ENCODE measurements at regions not wholly inside any gene's neighbourhood (a gene's known extent, or its start where the extent isn't known, plus 50 kb on each side); places are given as distances from the start of the nearest gene placed in this dataset.

GRCh38 chr11:129593098-129593497 lies 217.4 kb downstream of the BARX2 start:
- H3K79me2 ChIP-seq (ENCODE audit: control insufficient read depth, insufficient read depth, low read length): no peaks in the 10 kb centered on the region
- CTCF ChIA-PET: no interaction called here
- H3K27ac ChIP-seq (ENCODE audit: insufficient read depth, low read depth, low read length): no peak overlapping the region
- no peak overlapping the region for H3K4me2 ChIP-seq (ENCODE audit: insufficient read depth, low read length)
- no peaks in the 10 kb centered on the region for H3K36me3 ChIP-seq (ENCODE audit: control insufficient read depth in 2 of 2, extremely low read depth in 1 of 2, insufficient read depth in 2 of 2, low read length in 2 of 2)
- DNase-seq (ENCODE audit: low read depth, low spot score): no peak
- POLR2A ChIA-PET: no interaction called here
- H3K9me1 ChIP-seq (replicated peaks; ENCODE audit: control insufficient read depth, extremely low read depth, insufficient read depth, low read length): no peaks in the 10 kb centered on the region
- no peaks in the 10 kb centered on the region for H4K20me1 ChIP-seq (replicated peaks; ENCODE audit: control insufficient read depth, extremely low read depth, insufficient read depth, low read length)
- no peaks in the 10 kb centered on the region for H3K4me1 ChIP-seq (ENCODE audit: control insufficient read depth, extremely low read depth, insufficient read depth, low read length)
- TF ChIP-seq, protein P1, sequence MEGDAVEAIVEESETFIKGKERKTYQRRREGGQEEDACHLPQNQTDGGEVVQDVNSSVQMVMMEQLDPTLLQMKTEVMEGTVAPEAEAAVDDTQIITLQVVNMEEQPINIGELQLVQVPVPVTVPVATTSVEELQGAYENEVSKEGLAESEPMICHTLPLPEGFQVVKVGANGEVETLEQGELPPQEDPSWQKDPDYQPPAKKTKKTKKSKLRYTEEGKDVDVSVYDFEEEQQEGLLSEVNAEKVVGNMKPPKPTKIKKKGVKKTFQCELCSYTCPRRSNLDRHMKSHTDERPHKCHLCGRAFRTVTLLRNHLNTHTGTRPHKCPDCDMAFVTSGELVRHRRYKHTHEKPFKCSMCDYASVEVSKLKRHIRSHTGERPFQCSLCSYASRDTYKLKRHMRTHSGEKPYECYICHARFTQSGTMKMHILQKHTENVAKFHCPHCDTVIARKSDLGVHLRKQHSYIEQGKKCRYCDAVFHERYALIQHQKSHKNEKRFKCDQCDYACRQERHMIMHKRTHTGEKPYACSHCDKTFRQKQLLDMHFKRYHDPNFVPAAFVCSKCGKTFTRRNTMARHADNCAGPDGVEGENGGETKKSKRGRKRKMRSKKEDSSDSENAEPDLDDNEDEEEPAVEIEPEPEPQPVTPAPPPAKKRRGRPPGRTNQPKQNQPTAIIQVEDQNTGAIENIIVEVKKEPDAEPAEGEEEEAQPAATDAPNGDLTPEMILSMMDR (IDR thresholded peaks at IDR 0.05; ENCODE audit: extremely low read depth in 1 of 2, insufficient read depth in 1 of 2, low read depth in 1 of 2, low read length in 2 of 2): no peak
- no peak for TF ChIP-seq FOS (IDR thresholded peaks at IDR 0.05; ENCODE audit: borderline replicate concordance, insufficient read depth, low read length)
- TF ChIP-seq EZH2 (IDR thresholded peaks at IDR 0.05; ENCODE audit: borderline replicate concordance, low read depth, low read length, severe bottlenecking): no peak
- TF ChIP-seq POLR2A (IDR thresholded peaks at IDR 0.05; ENCODE audit: low read depth, low read length): no peak
- no peak for TF ChIP-seq JUN (IDR thresholded peaks at IDR 0.05; ENCODE audit: borderline replicate concordance, insufficient read depth, insufficient read length, low read depth)
- no peak for TF ChIP-seq GATA2 (IDR thresholded peaks at IDR 0.05; ENCODE audit: insufficient read depth, insufficient read length, low read depth, low read length)
- TF ChIP-seq MYC (IDR thresholded peaks at IDR 0.05; ENCODE audit: low read depth, low read length): no peak
- TF ChIP-seq MAX (IDR thresholded peaks at IDR 0.05; ENCODE audit: insufficient read depth, insufficient read length): no peak
- no peak for TF ChIP-seq POLR2AphosphoS5 (IDR thresholded peaks at IDR 0.05; ENCODE audit: insufficient read depth, low read depth, low read length)
- no peaks in the 10 kb centered on the region for H3K9me3 ChIP-seq (replicated peaks; ENCODE audit: control insufficient read depth, insufficient read depth, low read length)
- BruUV-seq (replicated peaks): no TSS peak
- dilution Hi-C loops (cut with MboI; ENCODE audit: extremely low pct_ligation_motif_present, low sequenced_read_pairs): no loop called here
- no peak overlapping the region for H3K4me3 ChIP-seq (replicated peaks in 1 of 3; ENCODE audit: insufficient read depth in 1 of 3, low read depth in 1 of 3, low read length in 3 of 3)
- intact Hi-C loops (cut with micrococcal nuclease): no loop called here
- no peak for FAIRE-seq
- no peaks in the 10 kb centered on the region for H3K27me3 ChIP-seq (ENCODE audit: control insufficient read depth in 2 of 2, insufficient read depth in 2 of 2, low read length in 2 of 2)
- H3K9ac ChIP-seq (replicated peaks; ENCODE audit: extremely low read depth, insufficient read depth, low read length): no peak overlapping the region
- H2AFZ ChIP-seq (ENCODE audit: low read depth, low read length): no peak overlapping the region

All from endothelial cell of umbilical vein (primary cell).